Neural cell (in vitro differentiated cells): ENCODE measurements at regions not wholly inside any gene's neighbourhood (a gene's known extent, or its start where the extent isn't known, plus 50 kb on each side); places are given as distances from the start of the nearest gene placed in this dataset.

Source experiments
- H2AFZ ChIP-seq: fragments of 200-600, 300-800 bp; sonication (generic), shearing (Covaris generic); 2 replicates; pipeline ENCODE4 v1.6.0; 2014; ENCODE audit warnings: low read depth, mild to moderate bottlenecking, antibody characterized with exemption, low read length, moderate library complexity
- H3F3A ChIP-seq: fragments of 200-600 bp; shearing (Covaris generic); 2 replicates; pipeline ENCODE4 v1.6.1; 2016; ENCODE audit warnings: mild to moderate bottlenecking, moderate library complexity, mixed read lengths, antibody characterized with exemption, low read length; ENCODE audit not compliant: insufficient read depth, poor library complexity, severe bottlenecking
- H3K27ac ChIP-seq: fragments of 200-600, 300-800 bp; sonication (generic), shearing (Covaris generic); 2 replicates; pipeline ENCODE4 v1.5.1; 2014; ENCODE audit warnings: mild to moderate bottlenecking, low read length, moderate library complexity
- H3K27me3 ChIP-seq: fragments of 300-800, 200-600 bp; sonication (generic), shearing (Covaris generic); 2 replicates; pipeline ENCODE4 v1.6.0; 2014; ENCODE audit warnings: mild to moderate bottlenecking, low read depth, low read length, moderate library complexity; ENCODE audit not compliant: insufficient read depth
- H3K36me3 ChIP-seq: fragments of 300-800, 200-600 bp; sonication (generic), shearing (Covaris generic); 2 replicates; pipeline ENCODE4 v1.5.1; 2014; ENCODE audit warnings: mild to moderate bottlenecking, antibody characterized with exemption, low read length, moderate library complexity; ENCODE audit not compliant: insufficient read depth
- H3K4me2 ChIP-seq: fragments of 300-800, 200-600 bp; sonication (generic), shearing (Covaris generic); 2 replicates; pipeline ENCODE4 v1.6.0; 2014; ENCODE audit warnings: mild to moderate bottlenecking, low read length
- H3K4me3 ChIP-seq: fragments of 300-800, 200-600 bp; sonication (generic), shearing (Covaris generic); 2 replicates; pipeline ENCODE4 v1.5.1; 2014; ENCODE audit warnings: mild to moderate bottlenecking, low read length, moderate library complexity
- H3K79me2 ChIP-seq: fragments of 200-600 bp; shearing (Covaris generic); replicated peaks from 2 replicates; pipeline ENCODE4 v1.6.0; 2014; ENCODE audit warnings: mild to moderate bottlenecking, low read length, moderate library complexity; ENCODE audit not compliant: insufficient read depth
- H3K9ac ChIP-seq: fragments of 300-800, 200-600 bp; sonication (generic), shearing (Covaris generic); 2 replicates; pipeline ENCODE4 v1.6.1; 2016; ENCODE audit warnings: mild to moderate bottlenecking, low read length, mixed read lengths
- H3K9me2 ChIP-seq: fragments of 200-600 bp; shearing (Covaris generic); 2 replicates; pipeline ENCODE4 v1.6.1; 2016; ENCODE audit warnings: mild to moderate bottlenecking, low read length, mixed read lengths; ENCODE audit not compliant: insufficient read depth
- H3K9me3 ChIP-seq: fragments of 200-600, 300-800 bp; sonication (generic), shearing (Covaris generic); 2 replicates; pipeline ENCODE4 v1.6.1; 2016; ENCODE audit warnings: mild to moderate bottlenecking, mixed run types, low read length, moderate library complexity, mixed read lengths
- H4K20me1 ChIP-seq: fragments of 200-600 bp; shearing (Covaris generic); 2 replicates; pipeline ENCODE4 v1.6.1; 2016; ENCODE audit warnings: mild to moderate bottlenecking, mixed run types; ENCODE audit not compliant: insufficient read depth
- EP300 ChIP-seq: fragments of 450-650 bp; conservative IDR thresholded peaks from 2 replicates; pipeline ENCODE4 v1.6.1; 2014; ENCODE audit warnings: antibody characterized with exemption, mild to moderate bottlenecking, moderate library complexity; ENCODE audit not compliant: poor library complexity, severe bottlenecking
- EZH2 ChIP-seq: fragments of 200-600, 300-800 bp; shearing (Covaris generic), sonication (generic); IDR thresholded peaks from 2 replicates; pipeline ENCODE4 v1.6.1; 2014; ENCODE audit warnings: antibody characterized with exemption, low read length, borderline replicate concordance, mild to moderate bottlenecking; ENCODE audit not compliant: insufficient read depth, poor library complexity, severe bottlenecking
- MXI1 ChIP-seq: fragments of 450-650 bp; conservative IDR thresholded peaks from 2 replicates; pipeline ENCODE4 v1.6.1; 2014; ENCODE audit warnings: antibody characterized with exemption, mild to moderate bottlenecking; ENCODE audit not compliant: poor library complexity, severe bottlenecking
- POLR2AphosphoS5 ChIP-seq: IDR thresholded peaks from 2 replicates; pipeline ENCODE4 v1.6.1; 2012
- RAD21 ChIP-seq: fragments of 450-650 bp; conservative IDR thresholded peaks from 2 replicates; pipeline ENCODE4 v1.6.1; 2014; ENCODE audit warnings: antibody characterized with exemption, mild to moderate bottlenecking, moderate library complexity
- SMC3 ChIP-seq: fragments of 450-650 bp; conservative IDR thresholded peaks from 2 replicates; pipeline ENCODE4 v1.6.1; 2014; ENCODE audit warnings: antibody characterized with exemption, mild to moderate bottlenecking, moderate library complexity; ENCODE audit not compliant: poor library complexity
- TAF1 ChIP-seq: IDR thresholded peaks from 2 replicates; pipeline ENCODE4 v1.6.1; 2012; ENCODE audit warnings: low read depth
- TF ChIP-seq, protein P1 (sequence below): fragments of 450-650 bp; IDR thresholded peaks from 2 replicates; pipeline ENCODE4 v1.5.1; 2014; ENCODE audit warnings: antibody characterized with exemption, mild to moderate bottlenecking, moderate library complexity; ENCODE audit not compliant: poor library complexity, severe bottlenecking
- TF ChIP-seq, protein P2 (sequence below): IDR thresholded peaks from 2 replicates; pipeline ENCODE4 v1.6.1; 2012; ENCODE audit warnings: borderline replicate concordance

DNA sequence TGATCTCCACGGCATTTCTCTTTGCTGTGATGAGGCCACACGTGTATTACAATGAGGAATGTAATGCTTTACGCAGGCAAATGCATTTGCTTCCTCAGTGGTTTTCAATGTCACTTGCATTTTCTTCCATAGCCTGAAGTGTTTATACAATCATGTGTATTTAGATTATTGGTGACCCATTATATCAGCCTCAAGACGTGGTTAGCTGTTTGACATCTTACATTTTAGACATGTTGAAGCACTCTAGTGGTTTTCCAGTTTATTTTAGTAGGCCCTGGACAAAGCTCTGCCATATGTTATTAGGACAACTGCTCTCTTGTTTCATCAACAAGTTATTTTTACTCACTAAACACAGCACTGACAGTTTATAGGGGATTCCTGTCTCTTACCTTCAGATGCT, 200.4 kb downstream of the UTRN start:
- H3K9ac ChIP-seq, result no peak overlapping the region
- no peak for TF ChIP-seq MXI1
- TF ChIP-seq RAD21, result no peak
- TF ChIP-seq, protein P1, sequence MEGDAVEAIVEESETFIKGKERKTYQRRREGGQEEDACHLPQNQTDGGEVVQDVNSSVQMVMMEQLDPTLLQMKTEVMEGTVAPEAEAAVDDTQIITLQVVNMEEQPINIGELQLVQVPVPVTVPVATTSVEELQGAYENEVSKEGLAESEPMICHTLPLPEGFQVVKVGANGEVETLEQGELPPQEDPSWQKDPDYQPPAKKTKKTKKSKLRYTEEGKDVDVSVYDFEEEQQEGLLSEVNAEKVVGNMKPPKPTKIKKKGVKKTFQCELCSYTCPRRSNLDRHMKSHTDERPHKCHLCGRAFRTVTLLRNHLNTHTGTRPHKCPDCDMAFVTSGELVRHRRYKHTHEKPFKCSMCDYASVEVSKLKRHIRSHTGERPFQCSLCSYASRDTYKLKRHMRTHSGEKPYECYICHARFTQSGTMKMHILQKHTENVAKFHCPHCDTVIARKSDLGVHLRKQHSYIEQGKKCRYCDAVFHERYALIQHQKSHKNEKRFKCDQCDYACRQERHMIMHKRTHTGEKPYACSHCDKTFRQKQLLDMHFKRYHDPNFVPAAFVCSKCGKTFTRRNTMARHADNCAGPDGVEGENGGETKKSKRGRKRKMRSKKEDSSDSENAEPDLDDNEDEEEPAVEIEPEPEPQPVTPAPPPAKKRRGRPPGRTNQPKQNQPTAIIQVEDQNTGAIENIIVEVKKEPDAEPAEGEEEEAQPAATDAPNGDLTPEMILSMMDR, result no peak
- no peak for TF ChIP-seq EP300
- no peak for TF ChIP-seq SMC3
- TF ChIP-seq POLR2AphosphoS5, result no peak
- TF ChIP-seq, protein P2, sequence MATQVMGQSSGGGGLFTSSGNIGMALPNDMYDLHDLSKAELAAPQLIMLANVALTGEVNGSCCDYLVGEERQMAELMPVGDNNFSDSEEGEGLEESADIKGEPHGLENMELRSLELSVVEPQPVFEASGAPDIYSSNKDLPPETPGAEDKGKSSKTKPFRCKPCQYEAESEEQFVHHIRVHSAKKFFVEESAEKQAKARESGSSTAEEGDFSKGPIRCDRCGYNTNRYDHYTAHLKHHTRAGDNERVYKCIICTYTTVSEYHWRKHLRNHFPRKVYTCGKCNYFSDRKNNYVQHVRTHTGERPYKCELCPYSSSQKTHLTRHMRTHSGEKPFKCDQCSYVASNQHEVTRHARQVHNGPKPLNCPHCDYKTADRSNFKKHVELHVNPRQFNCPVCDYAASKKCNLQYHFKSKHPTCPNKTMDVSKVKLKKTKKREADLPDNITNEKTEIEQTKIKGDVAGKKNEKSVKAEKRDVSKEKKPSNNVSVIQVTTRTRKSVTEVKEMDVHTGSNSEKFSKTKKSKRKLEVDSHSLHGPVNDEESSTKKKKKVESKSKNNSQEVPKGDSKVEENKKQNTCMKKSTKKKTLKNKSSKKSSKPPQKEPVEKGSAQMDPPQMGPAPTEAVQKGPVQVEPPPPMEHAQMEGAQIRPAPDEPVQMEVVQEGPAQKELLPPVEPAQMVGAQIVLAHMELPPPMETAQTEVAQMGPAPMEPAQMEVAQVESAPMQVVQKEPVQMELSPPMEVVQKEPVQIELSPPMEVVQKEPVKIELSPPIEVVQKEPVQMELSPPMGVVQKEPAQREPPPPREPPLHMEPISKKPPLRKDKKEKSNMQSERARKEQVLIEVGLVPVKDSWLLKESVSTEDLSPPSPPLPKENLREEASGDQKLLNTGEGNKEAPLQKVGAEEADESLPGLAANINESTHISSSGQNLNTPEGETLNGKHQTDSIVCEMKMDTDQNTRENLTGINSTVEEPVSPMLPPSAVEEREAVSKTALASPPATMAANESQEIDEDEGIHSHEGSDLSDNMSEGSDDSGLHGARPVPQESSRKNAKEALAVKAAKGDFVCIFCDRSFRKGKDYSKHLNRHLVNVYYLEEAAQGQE, result no peak
- no peak for TF ChIP-seq TAF1
- TF ChIP-seq EZH2, result no peak
- no peak overlapping the region for H3K4me2 ChIP-seq
- H3K4me3 ChIP-seq, result no peak overlapping the region
- H4K20me1 ChIP-seq, result no peaks in the 10 kb centered on the region
- no peaks in the 10 kb centered on the region for H3K9me2 ChIP-seq
- no peaks in the 10 kb centered on the region for H3K79me2 ChIP-seq
- H3K27ac ChIP-seq, result no peak overlapping the region
- no peak overlapping the region for H2AFZ ChIP-seq
- no peaks in the 10 kb centered on the region for H3K27me3 ChIP-seq
- H3K36me3 ChIP-seq, result peaks cover 6% of the 10 kb centered on the region
- no peaks in the 10 kb centered on the region for H3F3A ChIP-seq
- H3K9me3 ChIP-seq, result no peaks in the 10 kb centered on the region

DNA sequence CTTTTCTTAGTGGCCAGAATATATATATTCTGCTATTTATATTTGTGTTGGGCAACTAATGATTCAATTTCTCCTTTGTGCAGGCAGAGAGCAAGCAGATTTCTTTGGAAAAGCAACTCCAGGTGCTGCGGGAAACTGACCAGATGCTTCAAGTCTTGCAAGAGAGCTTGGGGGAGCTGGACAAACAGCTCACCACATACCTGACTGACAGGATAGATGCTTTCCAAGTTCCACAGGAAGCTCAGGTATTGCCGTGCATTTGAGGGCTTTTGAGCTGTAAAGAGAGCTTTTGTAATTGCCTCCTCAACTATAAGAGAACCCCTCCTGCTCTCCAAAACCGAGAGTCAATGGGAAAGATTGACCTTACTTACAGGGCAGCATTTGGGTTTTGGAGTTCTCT, 203.5 kb downstream of the UTRN start:
- H2AFZ ChIP-seq, result no peak overlapping the region
- H4K20me1 ChIP-seq, result no peaks in the 10 kb centered on the region
- no peaks in the 10 kb centered on the region for H3K79me2 ChIP-seq
- no peaks in the 10 kb centered on the region for H3K9me2 ChIP-seq
- no peak overlapping the region for H3K9ac ChIP-seq
- no peak overlapping the region for H3K4me3 ChIP-seq
- H3F3A ChIP-seq, result no peaks in the 10 kb centered on the region
- TF ChIP-seq, protein P2, result no peak
- no peaks in the 10 kb centered on the region for H3K27me3 ChIP-seq
- peaks cover 6% of the 10 kb centered on the region for H3K36me3 ChIP-seq
- no peaks in the 10 kb centered on the region for H3K9me3 ChIP-seq
- H3K4me2 ChIP-seq, result no peak overlapping the region
- no peak overlapping the region for H3K27ac ChIP-seq
